ENCODE measurements at regions not wholly inside any gene's neighbourhood (a gene's known extent, or its start where the extent isn't known, plus 50 kb on each side); places are given as distances from the start of the nearest gene placed in this dataset.

DNA sequence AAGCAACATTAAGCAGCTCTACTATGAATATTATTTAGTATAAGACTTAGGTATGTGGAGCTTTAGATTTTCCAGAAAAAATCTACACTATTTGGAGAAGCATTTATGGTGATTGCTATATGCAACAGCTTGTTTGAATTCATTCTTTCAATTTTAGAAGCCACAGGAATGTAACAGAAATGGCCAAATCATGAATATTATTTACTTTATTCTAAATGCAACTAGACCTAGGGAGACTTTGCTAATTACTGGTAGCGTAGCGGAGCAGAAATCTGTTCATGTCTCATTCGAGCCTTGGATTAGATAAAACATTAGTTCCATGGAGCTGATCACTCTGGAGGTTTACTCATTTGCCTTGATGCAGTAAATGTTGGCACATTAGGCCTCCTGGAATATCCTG lies 290.2 kb downstream of the ZNF608 start:
- no peak for DNase-seq

DNA sequence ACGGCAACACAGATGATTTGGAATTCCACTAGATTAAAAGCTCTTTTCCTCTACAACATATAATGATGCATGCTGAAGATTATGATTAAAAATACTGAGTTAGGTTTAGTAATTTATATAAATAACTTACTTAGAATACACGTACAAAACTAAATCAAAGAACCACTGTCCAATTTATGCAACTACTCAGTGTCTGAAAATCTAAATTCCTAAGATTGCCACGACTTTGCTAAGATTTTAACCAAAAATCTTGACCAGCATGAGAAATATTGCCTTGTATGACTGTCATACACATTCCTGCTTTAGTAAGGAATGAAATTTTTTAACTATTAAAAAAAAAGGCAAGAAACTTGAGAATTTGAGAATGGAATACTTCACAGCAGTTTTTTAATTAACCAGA lies 292.4 kb downstream of the ZNF608 start:
- no peak for DNase-seq

DNA sequence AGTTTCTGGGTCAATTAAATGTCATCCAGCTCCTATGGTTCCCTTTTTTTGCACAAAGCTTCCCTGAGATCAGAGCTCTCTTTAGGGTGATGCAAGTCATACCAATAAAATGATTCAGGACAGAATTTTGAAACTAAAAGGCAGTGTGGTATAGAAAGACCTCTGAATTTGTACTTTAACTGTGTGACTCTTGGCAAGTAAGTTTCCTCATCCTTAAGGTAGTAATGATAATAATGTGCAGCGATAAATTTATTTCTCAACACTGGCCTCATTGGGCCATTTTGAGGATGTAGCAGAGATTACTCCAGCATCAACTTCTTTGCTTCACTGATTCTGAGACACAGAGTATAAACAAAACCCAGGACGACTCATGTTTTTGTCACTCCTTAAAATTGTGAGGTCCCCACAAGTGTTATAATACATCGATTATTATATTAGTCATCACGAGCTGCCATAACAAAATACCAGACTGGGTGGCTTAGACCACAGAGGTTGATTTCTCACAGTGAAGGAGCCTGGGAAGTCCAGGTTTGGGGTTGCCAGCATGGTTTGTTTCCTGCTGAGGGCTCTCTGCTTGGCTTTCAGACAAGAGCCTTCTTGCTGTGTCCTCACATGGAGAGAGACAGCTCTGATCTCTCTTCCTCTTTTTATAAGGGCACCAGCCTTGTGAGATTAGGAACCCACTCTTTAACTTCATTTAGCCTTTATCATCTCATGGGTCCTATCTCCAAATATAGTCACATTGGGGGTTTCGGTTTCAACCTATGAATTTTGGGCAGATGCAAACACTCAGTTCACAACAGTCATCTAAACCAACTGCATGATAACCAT lies 293.0 kb downstream of the ZNF608 start:
- no peak for DNase-seq

DNA sequence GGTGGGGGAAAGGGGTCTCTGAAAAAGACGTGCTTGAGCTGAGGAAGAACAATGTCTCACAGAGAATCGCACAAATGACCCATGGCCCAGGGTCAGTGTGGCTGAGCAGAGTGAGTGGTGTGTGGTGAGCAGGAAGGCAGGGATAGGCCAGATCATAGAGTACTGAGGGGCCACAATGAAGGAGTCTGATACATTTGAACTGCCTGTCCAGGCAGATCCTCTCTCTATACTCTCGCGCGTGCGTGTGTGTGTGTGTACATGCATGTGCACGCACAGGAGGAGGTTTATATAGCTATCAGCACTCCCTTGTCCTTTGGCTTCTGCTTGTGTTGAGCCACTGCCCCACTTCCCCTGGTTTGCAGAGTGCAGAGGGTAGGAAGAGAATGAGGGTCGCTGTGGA lies 294.0 kb downstream of the ZNF608 start:
- DNase-seq: no peak

DNA sequence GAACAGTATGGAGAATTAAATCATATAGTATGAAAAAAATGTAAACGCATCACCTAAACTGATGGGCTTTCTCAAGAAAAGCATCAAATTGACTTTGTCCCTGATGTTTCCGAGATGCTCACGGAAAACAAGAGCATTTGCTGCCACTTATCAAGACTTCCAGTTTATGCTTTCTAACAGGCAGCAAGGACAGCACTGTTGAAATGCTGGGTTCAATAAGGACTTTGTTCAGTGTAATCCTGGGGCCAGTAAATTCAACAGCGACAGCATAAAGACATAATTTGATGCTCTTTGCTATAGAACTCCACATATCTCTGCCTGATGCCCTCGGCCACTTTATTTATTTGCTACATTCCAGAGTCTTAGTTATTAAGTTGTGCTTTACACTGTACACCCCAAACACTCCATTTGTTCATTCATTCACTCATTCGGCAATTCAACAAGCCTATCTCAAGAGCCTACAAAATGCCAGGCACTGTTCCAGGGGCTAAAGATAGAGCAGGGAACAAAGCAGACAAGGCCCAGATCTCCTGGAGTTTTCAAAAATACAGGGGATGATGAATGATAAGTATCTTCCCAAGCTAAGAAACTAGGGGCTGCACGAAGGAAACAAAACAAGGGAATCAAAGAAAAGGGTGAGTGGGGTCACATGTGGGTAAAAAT lies 294.6 kb downstream of the ZNF608 start:
- no peak for DNase-seq

DNA sequence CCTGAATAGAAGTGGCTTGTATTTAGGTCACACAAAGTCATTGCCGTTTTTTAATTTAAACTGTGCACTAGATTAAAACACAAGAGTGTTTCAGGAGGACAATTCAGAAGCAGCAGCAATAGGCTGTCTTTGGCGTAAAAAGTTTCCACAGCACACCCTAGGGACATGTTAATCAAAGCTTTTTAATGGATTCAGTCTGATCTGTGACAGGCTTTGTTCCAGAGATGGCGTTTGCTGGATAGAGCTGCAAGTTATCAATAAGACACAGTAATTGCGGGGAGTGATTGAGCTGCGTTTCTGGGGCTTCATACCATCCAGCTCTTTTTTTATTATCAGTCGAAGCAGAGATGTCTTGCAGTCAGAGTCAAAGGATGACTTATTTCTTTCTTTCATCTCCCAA lies 300.3 kb downstream of the ZNF608 start:
- no peak for DNase-seq

DNA sequence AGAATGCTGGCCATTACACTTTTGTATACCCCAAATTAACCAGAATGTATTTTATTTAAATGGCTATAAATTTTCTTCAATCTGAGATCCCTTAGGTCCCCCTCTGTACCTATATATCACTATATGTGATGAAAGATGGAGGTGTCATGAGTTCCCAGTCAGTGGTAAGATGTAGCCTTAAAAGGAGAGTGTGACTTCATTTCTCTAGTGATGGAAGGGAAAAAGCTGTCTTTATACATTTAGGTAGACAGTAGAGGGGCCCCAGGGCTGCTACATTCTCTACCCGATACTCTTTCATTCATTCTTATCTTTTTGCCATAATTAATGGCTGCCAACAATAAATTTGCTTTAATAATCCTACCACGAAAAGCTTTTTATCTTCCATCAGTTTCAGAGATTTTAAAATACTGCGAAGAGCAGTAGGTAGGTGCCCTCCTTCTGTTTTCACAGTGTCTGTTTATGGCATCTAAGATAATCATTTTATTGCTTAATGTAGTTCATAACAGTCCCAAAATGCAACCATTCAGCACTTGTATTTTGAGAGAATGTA lies 301.3 kb downstream of the ZNF608 start:
- no peak for DNase-seq

DNA sequence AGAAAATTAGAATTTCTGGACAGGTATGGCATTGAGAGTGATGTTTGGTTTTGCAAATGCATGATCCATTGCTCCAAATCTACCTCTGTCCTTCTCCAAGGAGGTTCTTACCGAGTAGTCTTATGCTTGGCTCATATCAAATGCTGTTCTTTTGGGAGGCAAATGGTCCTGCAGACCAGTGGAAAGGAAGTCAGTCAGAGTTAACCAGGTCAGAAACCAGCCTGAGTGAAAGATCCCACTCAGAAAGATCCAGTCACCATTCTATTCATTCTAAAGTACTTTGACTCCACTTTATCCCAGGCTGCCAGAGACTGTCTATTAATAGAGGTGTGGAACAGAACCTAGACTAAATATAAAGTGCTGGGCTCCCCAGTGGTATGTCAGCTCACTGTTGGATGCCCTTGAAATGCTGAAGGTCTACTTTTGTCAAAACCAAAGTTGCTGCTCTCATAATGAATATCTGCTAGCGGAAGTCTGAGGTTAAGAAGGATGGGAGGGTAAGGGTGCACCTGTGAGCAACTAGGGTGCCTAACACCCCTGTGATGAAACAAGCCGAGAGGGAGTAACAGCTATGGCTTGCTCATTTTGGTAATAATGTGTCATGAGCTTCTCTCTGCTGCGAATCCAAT lies 302.2 kb downstream of the ZNF608 start:
- DNase-seq: no peak

DNA sequence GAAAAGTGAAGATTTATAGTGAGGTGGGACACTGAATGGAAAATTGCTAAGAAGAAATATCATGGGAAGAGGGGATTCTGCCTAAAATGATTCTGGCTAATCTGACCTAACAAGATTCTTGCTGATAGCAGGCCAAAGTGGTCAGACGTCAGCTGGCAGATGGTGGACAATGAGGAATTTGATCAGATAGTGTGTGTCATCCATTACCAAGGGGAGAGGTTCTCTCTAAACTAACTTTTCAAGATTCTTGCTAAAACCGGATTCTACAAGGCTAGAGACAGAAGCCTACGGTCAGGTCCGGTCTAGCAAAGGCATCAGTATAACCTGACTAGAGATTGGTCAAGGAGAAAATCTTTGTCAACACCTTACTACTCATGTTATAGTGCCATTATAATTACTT lies 306.0 kb downstream of the ZNF608 start:
- no peak for DNase-seq

DNA sequence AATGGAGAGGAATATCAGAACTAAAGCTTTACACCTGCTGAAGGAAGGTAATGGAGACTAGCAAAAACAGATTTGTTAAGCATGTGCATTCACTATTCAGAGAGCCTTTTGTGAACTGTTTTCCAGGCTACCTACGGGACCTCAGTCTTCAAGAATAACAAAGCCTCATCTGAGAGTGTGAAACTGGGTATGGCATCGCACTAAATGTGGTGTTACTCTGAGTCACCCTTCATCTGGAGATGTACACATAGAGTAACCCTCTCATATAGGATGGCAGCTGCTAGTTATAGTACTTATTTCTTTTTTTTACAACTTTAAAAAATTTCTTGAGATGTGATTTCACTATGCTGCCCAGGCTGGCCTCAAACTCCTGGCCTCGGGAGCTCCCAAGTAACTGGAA lies 306.8 kb downstream of the ZNF608 start:
- DNase-seq: no peak

DNA sequence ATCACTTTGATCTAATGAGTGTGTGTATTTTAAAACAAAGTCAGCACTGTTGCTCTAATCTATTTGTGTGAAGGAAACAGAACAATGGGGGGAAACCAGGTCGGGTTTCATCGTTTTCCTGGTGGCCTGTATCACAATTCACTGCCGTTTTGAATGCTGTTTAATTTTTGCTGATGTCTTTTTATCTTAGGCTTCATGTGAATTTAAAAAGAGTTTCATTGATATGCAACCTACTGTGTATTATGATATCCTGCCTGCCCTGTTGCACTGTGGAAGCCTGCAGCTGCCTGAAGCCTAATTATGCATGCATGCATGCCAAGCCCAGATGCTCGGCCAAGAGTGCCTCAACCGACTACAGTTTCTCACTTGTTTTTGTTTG lies 307.5 kb downstream of the ZNF608 start:
- peak; percentile 90 for DNase-seq

DNA sequence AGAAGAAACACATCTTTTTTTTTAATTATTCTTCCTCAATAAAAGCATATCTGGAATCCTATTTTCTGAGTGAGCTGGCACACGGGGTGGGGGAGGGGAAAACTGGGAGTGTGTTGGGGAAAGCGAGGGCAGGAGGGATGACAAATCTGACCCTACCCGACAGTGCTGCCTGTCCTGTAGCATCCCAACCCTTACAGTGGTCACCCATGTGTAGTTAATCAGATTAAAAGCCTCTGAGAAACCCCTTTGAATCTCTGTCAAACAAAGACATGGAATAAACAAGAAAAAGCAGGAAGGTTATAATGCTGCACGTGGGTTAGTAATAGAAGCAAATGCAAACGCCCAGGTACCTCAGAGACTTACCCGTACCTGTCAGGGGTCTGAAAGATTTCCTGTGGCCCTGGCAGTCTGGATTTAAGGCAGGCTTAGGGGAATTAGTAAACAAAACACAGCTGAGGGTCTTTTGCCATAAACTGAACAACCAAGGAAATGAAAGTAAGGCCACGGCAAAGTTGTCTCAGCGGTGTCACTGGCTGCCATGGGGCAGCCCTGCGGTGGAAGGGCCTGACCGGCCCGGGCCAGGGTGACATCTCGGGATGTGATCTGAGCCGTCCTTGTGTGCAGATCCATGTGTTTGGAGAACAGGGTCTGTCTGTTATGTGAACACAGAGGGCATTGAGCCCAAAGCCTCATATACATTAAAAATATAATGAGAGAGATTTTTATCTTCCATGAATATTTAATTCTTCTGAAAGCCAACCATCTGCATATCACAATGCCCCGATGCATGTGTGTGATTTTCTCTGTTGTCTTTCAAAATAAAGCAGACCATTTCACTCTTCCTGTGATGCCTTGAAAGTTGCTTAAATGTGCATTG lies 308.2 kb downstream of the ZNF608 start:
- peak; percentile 51 for DNase-seq

DNA sequence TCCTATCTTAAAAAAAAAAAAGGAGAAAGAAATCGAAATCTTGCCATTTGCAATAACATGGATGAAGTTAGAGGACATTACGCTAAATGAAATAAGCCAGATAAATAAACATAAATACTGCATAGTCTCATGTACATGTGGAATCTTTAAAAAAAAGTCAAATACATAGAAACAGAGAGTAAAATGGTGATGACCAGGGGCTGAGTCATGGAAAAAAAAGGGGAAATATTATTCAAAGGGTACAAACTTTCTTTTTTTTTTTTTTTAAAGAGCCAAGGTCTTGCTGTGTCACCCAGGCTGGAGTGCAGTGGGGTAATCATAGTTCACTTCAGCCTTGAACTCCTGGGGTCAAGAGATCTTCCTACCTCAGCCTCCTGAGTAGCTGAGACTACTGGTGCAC lies 310.1 kb downstream of the ZNF608 start:
- DNase-seq: no peak

DNA sequence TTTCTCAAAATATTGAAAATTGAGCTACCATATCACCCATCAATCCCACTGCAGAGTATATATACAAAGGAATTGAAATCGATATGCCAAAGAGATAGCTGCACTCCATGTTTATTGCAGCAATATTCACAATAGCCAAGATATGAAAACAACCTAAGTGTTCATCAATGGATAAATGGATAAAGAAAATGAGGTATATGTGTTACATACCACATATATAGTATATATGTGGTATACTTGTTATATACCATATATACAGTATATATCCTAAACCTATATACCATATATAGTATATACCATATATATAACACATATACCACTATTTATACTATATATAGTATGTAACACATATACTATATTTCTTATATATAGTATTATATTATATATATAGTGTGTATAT lies 313.3 kb downstream of the ZNF608 start:
- DNase-seq: no peak

DNA sequence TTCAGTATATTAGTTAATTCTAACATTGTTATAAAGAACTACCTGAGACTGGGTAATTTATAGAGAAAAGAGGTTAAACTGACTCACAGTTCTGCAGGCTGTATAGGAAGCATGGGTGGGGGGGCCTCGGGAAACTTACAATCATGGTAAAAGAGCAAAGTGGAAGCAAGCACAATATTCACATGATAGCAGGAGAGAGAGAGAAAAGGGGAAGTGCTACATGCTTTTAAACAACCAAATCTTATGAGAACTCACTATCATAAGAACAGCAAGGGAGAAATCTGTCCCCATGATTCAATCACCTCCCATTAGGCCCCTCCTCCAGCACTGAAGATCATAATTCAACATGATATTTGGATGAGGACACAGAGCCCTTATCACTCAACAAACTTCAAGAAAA lies 324.9 kb downstream of the ZNF608 start:
- no peak for DNase-seq

DNA sequence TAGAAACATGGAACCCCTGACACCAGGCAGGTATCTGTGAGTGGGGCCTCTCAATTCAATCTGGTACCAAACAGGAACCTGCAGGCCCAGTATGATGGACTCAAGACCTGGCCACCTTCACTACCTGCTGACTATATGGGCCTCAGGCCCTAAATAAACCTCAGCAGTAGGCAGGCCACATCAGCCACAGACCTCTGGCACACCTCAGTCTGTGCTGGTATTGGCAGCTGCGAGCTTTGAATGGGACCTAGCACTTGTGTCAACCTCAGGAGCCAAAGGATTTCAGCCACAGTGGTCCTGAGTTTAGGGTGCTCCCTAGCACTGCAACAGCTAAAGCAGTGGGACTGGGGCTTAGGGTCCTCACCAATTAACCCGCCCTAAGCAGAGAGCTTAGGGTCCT lies 325.5 kb downstream of the ZNF608 start:
- no peak for DNase-seq

DNA sequence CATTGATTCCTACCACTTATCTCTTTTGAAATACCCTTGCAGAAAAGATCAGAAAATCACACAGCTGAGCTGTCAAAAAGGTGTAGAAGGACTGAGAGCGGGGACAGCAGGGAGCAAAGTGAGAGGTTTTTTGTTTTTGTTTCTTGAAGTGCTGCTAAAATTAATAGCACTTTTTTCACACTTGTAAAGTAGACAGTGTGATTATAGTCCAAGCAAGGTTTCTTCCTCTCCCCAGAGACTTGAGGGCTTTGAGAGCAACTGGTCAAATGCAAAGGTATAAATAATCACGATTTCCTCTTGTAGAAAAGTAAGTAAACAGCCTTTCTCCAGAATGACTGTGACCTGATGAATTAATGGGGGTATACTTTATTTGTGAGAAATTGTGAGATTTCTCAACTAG lies 326.9 kb downstream of the ZNF608 start:
- DNase-seq: no peak

DNA sequence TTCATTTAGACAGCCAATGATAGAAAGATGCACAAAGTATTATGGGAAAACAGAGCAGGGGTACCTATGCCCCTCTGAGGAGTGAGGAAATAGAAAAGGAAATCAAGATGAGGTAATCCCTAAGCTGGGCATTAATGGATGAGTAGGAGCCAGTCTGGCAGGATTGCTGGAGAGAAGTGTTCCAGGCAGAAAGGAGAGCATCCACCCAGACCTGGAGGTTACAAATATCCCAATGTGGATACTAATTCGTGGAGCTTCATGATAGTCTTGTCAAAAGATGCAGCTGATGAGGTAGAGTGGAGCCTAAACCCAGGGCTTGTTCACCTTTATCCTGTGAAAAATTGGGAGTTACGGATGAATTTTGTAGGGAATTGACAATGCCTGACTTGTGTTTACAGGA lies 328.0 kb downstream of the ZNF608 start:
- DNase-seq: no peak

DNA sequence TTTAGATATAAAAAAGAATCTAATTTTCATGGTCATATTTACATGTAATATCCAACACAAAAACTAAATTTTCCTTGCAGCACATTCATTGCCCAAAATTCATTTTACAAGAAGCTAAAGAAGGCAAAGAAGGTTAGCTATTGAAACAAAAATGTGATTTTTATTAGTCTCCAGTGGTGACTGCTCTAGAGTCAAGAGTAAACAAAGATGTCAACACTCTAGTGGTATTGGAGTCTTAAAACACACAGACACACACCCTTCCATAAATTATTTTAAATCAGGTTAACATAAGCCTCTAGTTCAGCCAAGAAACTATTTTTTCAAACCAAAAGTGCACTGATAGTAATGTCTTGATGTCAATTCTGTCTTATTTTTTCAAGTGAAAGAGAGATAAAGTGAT lies 329.2 kb downstream of the ZNF608 start:
- DNase-seq: no peak

DNA sequence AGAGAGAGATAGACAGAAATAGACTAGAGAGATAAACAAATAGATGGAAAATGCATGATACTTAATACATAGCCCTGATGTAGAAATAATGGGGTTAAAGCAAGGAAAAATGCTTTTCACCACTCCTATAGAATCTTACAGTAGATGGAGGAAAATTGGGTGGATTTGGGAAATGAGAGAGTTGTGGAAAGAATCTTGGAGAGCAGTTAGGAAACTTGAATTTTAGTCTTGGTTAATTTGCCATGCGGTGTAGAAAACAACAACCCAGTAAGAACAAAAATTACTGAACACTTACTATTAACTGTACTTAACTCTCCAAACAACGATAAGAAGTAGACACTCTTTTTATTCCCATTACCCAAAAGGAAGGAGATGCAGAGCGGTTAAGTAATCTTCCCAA lies 329.8 kb downstream of the ZNF608 start:
- DNase-seq: no peak

DNA sequence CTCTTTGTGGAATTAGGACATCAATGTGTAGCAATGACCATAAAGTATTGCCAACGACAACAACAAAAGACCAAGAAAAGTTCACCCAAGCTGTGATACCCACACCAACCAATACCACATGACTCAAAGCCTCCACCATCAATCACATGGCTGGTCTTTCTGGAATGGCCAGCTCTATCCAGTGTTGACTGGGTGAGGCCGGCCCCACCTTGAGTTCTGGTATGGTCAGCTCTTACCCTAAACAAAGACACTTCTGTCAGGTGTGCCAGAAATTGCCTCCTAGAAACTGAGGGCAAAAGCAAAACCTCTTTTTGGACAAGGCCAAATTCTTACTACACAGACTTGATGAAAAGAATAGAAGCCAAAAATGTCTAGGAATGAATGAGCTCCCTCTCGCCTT lies 331.5 kb downstream of the ZNF608 start:
- DNase-seq: no peak

DNA sequence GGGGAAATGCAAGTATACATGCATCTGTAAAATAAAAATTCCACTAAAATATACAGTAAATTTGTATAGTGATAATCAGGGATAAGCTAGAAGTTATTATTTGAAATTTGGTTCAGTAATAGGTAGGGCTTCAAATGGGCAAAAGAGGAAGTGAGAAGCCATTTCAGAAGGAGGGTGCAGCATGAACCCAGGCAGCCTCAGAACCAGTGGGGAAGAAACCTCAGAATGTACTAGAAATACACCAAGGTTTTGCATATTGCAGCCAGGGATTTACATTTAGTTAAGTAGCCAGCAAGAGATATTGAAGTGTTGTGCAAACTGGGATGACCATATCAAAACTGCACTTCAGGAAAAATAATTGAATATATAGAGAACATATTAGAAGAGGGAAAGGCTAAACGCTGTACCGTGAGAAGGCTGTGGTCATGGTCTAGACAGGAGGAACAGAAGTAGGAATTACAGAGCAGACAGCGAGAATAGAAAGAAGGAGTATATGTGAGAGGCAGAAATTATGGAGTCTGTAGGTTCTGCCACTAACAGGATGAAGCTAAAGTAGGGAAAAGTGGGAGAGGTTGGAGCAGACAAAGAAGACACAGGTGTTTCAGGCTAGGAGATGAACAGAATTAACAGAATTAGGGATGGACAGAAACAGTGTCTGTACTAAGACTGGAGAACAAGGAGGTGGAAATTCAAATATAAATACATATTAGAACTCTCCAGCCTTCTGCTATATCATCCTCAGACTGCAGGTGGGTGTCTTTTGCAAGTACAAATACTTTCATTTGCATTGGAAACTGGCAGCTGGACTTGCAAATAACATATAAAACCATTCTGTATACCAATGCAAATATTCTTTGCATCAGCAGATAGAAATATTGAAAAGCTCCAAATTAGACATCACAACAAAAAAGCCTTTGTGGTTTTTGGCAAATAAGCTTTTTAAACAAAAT lies 335.6 kb downstream of the ZNF608 start:
- DNase-seq: no peak
